Nephron (organoid): ENCODE measurements at regions not wholly inside any gene's neighbourhood (a gene's known extent, or its start where the extent isn't known, plus 50 kb on each side); places are given as distances from the start of the nearest gene placed in this dataset.
A peak's percentile ranks its signal among the peaks of the same experiment; 100 is the strongest.

Experiments used
- H3K27ac Mint-ChIP-seq, 3 experiments: 2 replicates each; pipeline ENCODE4 v1.8.0; 2020; ENCODE audit warnings: mixed read lengths in 3 of 3, mild to moderate bottlenecking in 2 of 3, moderate library complexity in 1 of 3
- H3K27me3 Mint-ChIP-seq: 2 replicates; pipeline ENCODE4 v1.8.0; 2021; ENCODE audit warnings: low read depth, mild to moderate bottlenecking, moderate library complexity, mixed read lengths
- H3K36me3 Mint-ChIP-seq: 2 replicates; pipeline ENCODE4 v1.8.0; 2020; ENCODE audit warnings: low read depth, mixed read lengths
- H3K4me1 Mint-ChIP-seq: 2 replicates; pipeline ENCODE4 v1.8.0; 2020; ENCODE audit warnings: mixed read lengths
- H3K4me3 Mint-ChIP-seq, 3 experiments: 2 replicates each; pipeline ENCODE4 v1.8.0; 2020; ENCODE audit warnings: mild to moderate bottlenecking in 3 of 3, mixed read lengths in 3 of 3, moderate library complexity in 2 of 3
- H3K9me3 Mint-ChIP-seq: 2 replicates; pipeline ENCODE4 v1.8.0; 2020; ENCODE audit warnings: mixed read lengths
- CTCF ChIP-seq, 3 experiments: fragments of 200-600 bp; sonication (generic); IDR thresholded peaks; one replicate each; pipeline ENCODE4 v1.5.0; 2021; ENCODE audit warnings: antibody characterized with exemption in 3 of 3; ENCODE audit not compliant: unreplicated experiment in 3 of 3

- no peaks in the 10 kb centered on the region for H3K36me3 Mint-ChIP-seq
- no peak for TF ChIP-seq CTCF (IDR thresholded peaks at IDR 0.05; ENCODE audit: unreplicated experiment in 3 of 3)
- H3K27ac Mint-ChIP-seq = peak overlapping the region; percentile 85 to 90 (median 86)
- no peak overlapping the region for H3K4me3 Mint-ChIP-seq
- no peaks in the 10 kb centered on the region for H3K9me3 Mint-ChIP-seq
- no peaks in the 10 kb centered on the region for H3K27me3 Mint-ChIP-seq
- peaks cover 53% of the 10 kb centered on the region for H3K4me1 Mint-ChIP-seq
Observed at GRCh38 chr5:112636751-112637150, 100.9 kb upstream of the APC start.

- H3K4me3 Mint-ChIP-seq = no peak overlapping the region
- H3K9me3 Mint-ChIP-seq = no peaks in the 10 kb centered on the region
- peaks cover 56% of the 10 kb centered on the region for H3K4me1 Mint-ChIP-seq
- no peak for TF ChIP-seq CTCF (IDR thresholded peaks at IDR 0.05; ENCODE audit: unreplicated experiment in 3 of 3)
- H3K27ac Mint-ChIP-seq = peak overlapping the region in 1 of 3 experiments; percentile 86
- H3K27me3 Mint-ChIP-seq = no peaks in the 10 kb centered on the region
- H3K36me3 Mint-ChIP-seq = no peaks in the 10 kb centered on the region
Observed at GRCh38 chr5:112637343-112637742, 100.3 kb upstream of the APC start.

GRCh38 chr5:112640546-112640945 is 97.1 kb upstream of the APC start:
- no peak for TF ChIP-seq CTCF (IDR thresholded peaks at IDR 0.05; ENCODE audit: unreplicated experiment in 3 of 3)
- Mint-ChIP-seq H3K27ac (peak overlapping the region in 1 of 3 experiments; percentile 51), H3K9me3 (no peaks in the 10 kb centered on the region), H3K4me3 (no peak overlapping the region), H3K27me3 (no peaks in the 10 kb centered on the region), H3K36me3 (no peaks in the 10 kb centered on the region), H3K4me1 (peaks cover 55% of the 10 kb centered on the region)

GRCh38 chr5:112641515-112642110 is 96.1 kb upstream of the APC start:
- TF ChIP-seq CTCF (IDR thresholded peaks at IDR 0.05; ENCODE audit: unreplicated experiment in 3 of 3) = no peak
- no peak overlapping the region for H3K4me3 Mint-ChIP-seq
- peaks cover 46% of the 10 kb centered on the region for H3K4me1 Mint-ChIP-seq
- H3K9me3 Mint-ChIP-seq = no peaks in the 10 kb centered on the region
- no peaks in the 10 kb centered on the region for H3K36me3 Mint-ChIP-seq
- no peak overlapping the region for H3K27ac Mint-ChIP-seq
- no peaks in the 10 kb centered on the region for H3K27me3 Mint-ChIP-seq

- Mint-ChIP-seq H3K9me3 (no peaks in the 10 kb centered on the region), H3K27me3 (no peaks in the 10 kb centered on the region), H3K36me3 (no peaks in the 10 kb centered on the region), H3K4me3 (no peak overlapping the region), H3K4me1 (peaks cover 52% of the 10 kb centered on the region), H3K27ac (no peak overlapping the region)
- no peak for TF ChIP-seq CTCF (IDR thresholded peaks at IDR 0.05; ENCODE audit: unreplicated experiment in 3 of 3)
Observed at GRCh38 chr5:112642885-112643284, 94.8 kb upstream of the APC start.

- H3K27me3 Mint-ChIP-seq = no peaks in the 10 kb centered on the region
- H3K27ac Mint-ChIP-seq = peak overlapping the region in 2 of 3 experiments; percentile 26 to 38
- TF ChIP-seq CTCF (IDR thresholded peaks at IDR 0.05; ENCODE audit: unreplicated experiment in 3 of 3) = no peak
- no peak overlapping the region for H3K4me3 Mint-ChIP-seq
- no peaks in the 10 kb centered on the region for H3K9me3 Mint-ChIP-seq
- peaks cover 52% of the 10 kb centered on the region for H3K4me1 Mint-ChIP-seq
- H3K36me3 Mint-ChIP-seq = no peaks in the 10 kb centered on the region
Observed at GRCh38 chr5:112643339-112643971, 94.2 kb upstream of the APC start.
